ENCODE measurements at regions not wholly inside any gene's neighbourhood (a gene's known extent, or its start where the extent isn't known, plus 50 kb on each side); places are given as distances from the start of the nearest gene placed in this dataset.

- Histone ChIP-seq H3K9me3 (no peaks in the 10 kb centered on the region), H3K27ac (no peak overlapping the region), H3K4me1 (no peaks in the 10 kb centered on the region), H3K27me3 (no peaks in the 10 kb centered on the region), H3K4me3 (no peak overlapping the region), H3K36me3 (no peaks in the 10 kb centered on the region)
- DNase-seq = no peak
- intact Hi-C loops (cut with DNase I; ENCODE audit: low total_unique reads) = no loop called here
- TF ChIP-seq, protein P1, sequence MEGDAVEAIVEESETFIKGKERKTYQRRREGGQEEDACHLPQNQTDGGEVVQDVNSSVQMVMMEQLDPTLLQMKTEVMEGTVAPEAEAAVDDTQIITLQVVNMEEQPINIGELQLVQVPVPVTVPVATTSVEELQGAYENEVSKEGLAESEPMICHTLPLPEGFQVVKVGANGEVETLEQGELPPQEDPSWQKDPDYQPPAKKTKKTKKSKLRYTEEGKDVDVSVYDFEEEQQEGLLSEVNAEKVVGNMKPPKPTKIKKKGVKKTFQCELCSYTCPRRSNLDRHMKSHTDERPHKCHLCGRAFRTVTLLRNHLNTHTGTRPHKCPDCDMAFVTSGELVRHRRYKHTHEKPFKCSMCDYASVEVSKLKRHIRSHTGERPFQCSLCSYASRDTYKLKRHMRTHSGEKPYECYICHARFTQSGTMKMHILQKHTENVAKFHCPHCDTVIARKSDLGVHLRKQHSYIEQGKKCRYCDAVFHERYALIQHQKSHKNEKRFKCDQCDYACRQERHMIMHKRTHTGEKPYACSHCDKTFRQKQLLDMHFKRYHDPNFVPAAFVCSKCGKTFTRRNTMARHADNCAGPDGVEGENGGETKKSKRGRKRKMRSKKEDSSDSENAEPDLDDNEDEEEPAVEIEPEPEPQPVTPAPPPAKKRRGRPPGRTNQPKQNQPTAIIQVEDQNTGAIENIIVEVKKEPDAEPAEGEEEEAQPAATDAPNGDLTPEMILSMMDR (IDR thresholded peaks at IDR 0.05) = no peak
- no peak for TF ChIP-seq POLR2A (IDR thresholded peaks at IDR 0.05)
These were observed 410.1 kb downstream of the SHANK2 start for GRCh38 chr11:70842256-70842655.

- Histone ChIP-seq H3K9me3 (no peaks in the 10 kb centered on the region), H3K4me3 (no peak overlapping the region), H3K27ac (no peak overlapping the region), H3K27me3 (no peaks in the 10 kb centered on the region), H3K36me3 (no peaks in the 10 kb centered on the region), H3K4me1 (no peaks in the 10 kb centered on the region)
- intact Hi-C loops (cut with DNase I; ENCODE audit: low total_unique reads) = no loop called here
- DNase-seq = no peak
- TF ChIP-seq, protein P1 (IDR thresholded peaks at IDR 0.05) = no peak
- no peak for TF ChIP-seq POLR2A (IDR thresholded peaks at IDR 0.05)
These were observed 409.7 kb downstream of the SHANK2 start for GRCh38 chr11:70842701-70843100.

DNA sequence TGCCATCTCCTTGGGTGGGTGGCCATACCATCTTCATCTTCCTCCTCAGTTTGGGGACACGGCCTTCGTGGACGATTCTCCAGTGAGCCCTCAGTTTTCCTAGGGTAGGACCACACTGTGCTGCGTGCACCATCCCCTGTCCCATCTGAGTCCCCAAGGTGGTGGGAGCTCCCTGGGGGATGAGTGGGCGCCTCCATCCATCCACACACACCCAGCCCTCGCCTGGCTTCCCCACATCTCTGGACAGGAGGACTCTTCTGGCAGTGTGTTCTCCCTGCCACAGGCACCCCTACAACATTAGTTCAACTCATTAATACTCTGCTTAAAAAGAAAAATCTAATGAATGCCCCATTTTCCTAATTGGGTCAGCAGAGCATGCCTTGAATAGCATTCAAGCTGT is 408.5 kb downstream of the SHANK2 start:
- H3K27ac ChIP-seq = no peak overlapping the region
- no peaks in the 10 kb centered on the region for H3K4me1 ChIP-seq
- no peaks in the 10 kb centered on the region for H3K36me3 ChIP-seq
- H3K27me3 ChIP-seq = no peaks in the 10 kb centered on the region
- intact Hi-C loops (cut with DNase I; ENCODE audit: low total_unique reads) = no loop called here
- no peak overlapping the region for H3K4me3 ChIP-seq
- TF ChIP-seq, protein P1 (IDR thresholded peaks at IDR 0.05) = no peak
- no peak for TF ChIP-seq POLR2A (IDR thresholded peaks at IDR 0.05)
- no peaks in the 10 kb centered on the region for H3K9me3 ChIP-seq
- DNase-seq = no peak

DNA sequence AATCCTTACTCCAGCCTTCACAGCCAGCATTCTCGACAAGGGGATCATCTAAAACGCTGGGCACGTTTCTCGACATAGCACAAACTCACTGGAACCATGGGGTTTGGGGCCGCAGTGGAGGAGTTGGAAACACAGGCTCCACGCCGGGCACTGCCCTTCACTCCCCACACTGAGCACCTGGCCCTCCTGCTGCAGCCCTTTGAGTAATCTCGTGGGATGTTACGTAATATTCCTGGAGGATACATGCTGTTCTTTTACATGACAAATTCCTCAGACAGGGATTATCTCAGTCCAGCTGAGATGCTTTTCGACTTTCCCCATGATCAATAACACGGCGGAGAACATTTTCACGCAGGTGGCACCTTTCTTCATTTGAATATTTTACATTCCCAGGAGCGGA is 408.0 kb downstream of the SHANK2 start:
- H3K9me3 ChIP-seq = peaks cover 0 to 3% of the 10 kb centered on the region in 2 donors
- no peak for DNase-seq
- no peak for TF ChIP-seq POLR2A (IDR thresholded peaks at IDR 0.05)
- TF ChIP-seq, protein P1 (IDR thresholded peaks at IDR 0.05) = no peak
- no peaks in the 10 kb centered on the region for H3K27me3 ChIP-seq
- intact Hi-C loops (cut with DNase I; ENCODE audit: low total_unique reads) = no loop called here
- H3K27ac ChIP-seq = no peak overlapping the region
- H3K36me3 ChIP-seq = no peaks in the 10 kb centered on the region
- no peak overlapping the region for H3K4me3 ChIP-seq
- no peaks in the 10 kb centered on the region for H3K4me1 ChIP-seq

DNA sequence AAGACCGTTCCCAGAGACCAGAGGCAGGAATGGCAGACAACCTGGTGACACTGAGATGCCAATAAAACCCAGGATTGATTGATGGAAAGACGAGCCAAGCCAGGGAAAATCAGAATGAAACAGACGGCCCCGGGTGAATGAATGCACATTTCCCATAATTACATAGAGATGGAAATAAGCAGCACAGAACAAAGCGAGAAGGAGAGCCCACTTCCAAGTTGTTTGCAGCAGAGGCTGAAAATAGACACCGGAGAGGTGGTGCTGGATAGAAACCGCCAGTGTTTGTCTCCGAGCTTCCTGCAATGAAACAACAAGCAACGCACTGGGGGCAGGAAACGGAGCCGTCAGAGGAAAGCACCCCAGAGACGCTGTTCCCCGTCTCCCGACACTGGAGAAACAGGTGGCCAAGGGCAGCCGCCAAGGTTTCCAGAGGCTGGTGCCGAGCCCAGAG is 406.8 kb downstream of the SHANK2 start:
- H3K27me3 ChIP-seq = no peaks in the 10 kb centered on the region
- DNase-seq = no peak
- peaks cover 0 to 5% of the 10 kb centered on the region in 2 donors for H3K9me3 ChIP-seq
- no peak overlapping the region for H3K4me3 ChIP-seq
- intact Hi-C loops (cut with DNase I; ENCODE audit: low total_unique reads) = no loop called here
- TF ChIP-seq, protein P1 (IDR thresholded peaks at IDR 0.05) = no peak
- no peaks in the 10 kb centered on the region for H3K4me1 ChIP-seq
- no peaks in the 10 kb centered on the region for H3K36me3 ChIP-seq
- H3K27ac ChIP-seq = no peak overlapping the region
